Stimulated activated CD4-positive, alpha-beta T cell treated with anti-CD3 and anti-CD28 coated beads, TNF-alpha, amount 100 ng/mL, for 24 hours (primary cell): ENCODE measurements at regions not wholly inside any gene's neighbourhood (a gene's known extent, or its start where the extent isn't known, plus 50 kb on each side); places are given as distances from the start of the nearest gene placed in this dataset.

Source experiments
- DNase-seq, 3 experiments: peaks; one replicate each; pipeline ENCODE4 v3.0.0-alpha.2; 2020; ENCODE audit warnings: low read depth in 3 of 3

DNA sequence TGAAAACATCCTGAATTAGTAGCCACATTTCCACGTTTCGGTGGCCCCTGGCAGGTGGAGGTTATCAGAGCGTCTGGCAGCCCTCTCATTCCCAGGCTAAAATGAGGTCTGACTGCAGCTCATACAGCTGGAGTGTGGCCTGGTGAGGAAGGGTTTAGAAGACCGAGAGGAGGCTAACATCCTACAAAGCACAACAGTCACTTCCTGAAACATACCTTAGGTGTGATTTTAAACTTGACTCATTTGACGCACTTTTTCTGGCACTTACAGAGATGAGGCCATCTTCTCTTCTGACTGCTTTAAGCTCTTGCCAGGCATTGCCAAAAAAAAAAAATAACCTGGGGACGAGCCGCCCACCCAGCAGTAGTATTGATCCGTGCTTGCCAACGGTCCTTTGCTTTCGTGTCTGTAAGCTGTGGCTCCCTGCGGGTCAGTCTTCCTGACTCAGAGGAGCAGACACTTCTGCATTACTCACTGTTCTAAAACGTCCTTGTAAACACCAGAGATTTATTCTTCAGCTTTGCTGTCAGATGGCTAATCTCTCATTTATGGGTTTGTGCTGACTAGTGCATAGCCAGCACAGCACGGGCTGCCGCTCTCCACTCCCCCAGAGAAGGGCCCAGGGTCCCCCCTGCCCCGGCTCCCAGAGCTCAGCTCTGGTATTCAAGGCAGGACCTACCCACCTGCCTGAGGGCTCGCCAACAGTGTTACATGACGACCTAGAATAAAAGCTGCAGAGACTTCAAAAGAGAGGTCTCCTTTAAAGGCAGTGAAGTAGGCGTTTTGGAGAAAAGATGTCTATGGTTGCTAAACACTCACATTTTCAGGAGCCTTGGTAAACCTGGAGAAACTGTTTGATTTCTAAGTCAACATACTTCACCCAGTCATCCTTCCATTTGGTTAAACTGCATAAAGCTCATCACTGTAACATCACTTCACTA, 78.5 kb upstream of the FRMD1 start:
- no peak for DNase-seq

DNA sequence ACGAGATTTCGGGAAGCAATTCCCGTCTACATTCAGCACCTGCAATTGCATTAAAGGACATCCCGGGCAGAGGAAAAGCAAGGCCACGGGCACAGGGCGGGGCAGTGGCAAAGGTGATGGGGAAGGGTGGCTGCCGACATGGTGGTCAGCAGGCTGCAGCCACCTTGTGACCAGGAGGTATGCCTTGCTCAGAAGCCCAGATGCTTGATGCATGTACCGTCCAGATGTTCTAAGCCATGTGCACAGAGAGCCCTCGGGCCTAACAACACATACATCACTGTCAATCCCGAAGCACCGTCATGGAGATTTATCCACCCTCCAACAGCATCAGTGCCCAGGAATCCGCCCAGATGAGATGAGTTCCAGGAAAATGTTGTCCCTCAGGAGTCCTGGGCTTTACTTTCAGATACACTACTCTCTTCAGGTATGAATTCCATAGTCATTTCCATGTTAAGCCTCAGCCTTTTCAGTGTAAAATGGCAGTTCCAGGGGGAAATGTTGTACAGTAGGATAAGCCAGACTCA, 77.8 kb upstream of the FRMD1 start:
- no peak for DNase-seq

GRCh38 chr6:168155821-168156741, 77.1 kb upstream of the FRMD1 start:
- DNase-seq, result no peak

DNA sequence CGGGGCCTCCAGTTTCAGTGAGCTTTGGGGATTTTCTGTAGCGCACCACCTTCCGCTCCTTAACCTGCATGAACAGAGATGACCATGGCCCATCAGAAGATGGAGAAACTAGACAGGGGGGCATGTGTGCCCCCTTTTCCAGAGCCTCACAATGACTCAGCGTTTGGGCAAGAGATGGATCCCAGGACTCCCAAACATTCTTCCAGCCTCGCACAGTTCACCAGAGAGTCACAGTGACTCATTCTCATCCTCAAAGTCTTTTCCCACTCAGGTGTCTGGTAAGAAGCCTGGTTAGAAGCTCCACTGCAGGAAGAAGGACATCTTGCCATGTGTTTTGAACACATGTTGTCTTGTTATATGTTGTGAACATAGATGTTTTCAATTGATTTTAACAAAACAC, 76.2 kb upstream of the FRMD1 start:
- no peak for DNase-seq

DNA sequence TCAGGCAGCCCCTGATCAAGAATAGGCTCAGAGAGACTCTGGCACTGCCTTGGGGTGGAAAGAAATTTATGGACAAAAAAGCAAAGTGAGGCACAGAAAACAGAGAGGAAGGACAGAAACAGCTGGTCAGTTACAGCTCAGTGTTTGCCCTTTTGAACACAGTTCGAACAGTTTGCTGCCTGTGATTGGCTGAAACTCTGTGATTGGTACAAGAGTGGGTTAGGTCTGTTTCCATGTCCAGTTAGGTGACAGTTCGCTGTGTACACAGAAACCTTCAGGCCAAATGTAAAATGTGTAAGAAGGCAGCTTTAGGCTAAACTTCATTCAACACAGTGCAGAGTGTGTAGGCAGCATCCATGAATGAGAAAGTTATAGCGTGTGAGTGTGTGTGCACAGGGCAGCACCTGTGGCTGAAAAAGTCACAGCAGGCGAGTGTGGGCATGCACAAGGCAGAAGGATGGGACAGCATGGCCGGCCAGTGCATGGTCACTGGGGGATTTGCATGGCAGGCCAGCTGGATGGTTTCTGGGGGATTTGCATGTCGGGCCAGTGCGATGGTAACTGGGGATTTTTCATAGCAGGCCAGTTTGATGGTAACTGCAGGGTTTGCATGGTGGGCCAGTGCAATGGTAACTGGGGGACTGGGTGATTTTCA, 75.4 kb upstream of the FRMD1 start:
- DNase-seq, result no peak

DNA sequence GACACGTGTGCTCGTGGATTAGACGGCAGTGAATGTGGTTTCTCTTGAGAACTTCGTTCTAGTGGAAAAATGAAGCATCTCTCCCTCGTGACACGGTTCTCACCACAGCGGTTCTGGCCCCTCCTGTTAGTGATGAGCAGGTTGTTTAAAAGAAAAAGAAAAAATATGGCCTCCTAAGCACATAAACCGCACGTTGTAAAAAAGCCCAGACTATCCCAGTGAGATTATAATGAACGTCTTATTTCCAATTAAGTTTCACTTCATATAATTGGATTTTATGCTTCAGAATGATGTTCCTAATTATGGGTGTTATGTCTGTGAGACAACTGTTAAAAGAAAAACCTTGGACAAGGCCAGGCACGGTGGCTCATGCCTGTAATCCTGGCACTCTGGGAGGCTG, 74.5 kb upstream of the FRMD1 start:
- no peak for DNase-seq

GRCh38 chr6:168152980-168153379, 74.0 kb upstream of the FRMD1 start:
- DNase-seq, result no peak

DNA sequence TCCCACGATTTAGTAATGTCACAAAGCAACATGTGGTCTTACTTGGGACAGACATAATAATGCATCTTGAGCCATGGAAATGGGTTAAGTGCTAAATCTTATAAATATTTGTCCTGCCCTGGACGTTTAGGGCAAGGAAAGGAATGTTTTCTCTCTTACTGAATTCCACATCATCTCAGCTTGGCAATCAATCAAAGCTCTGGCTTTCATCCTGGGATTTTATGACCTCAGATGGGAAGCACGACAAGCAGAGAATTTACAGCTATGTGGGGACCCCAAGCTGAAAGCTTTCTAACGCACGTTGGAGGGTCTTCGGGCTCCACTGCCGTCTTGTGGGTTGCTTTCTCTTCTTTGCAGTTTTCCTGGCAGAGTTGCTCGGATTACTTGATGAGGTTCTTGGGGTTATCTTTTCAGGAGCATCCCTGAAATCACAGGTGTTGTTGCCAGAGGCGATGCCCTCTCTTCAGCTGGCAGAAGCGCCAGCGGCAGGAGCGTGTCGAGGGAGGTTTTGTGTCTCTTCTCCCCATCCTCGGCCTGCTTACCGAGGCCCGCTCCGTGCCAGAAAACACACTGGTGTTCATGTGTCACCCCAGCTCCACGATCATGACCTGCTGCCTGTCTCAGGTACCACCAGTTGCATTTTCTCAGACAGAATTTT, 73.4 kb upstream of the FRMD1 start:
- no peak for DNase-seq

GRCh38 chr6:168150551-168151320, 71.7 kb upstream of the FRMD1 start:
- DNase-seq, result no peak

DNA sequence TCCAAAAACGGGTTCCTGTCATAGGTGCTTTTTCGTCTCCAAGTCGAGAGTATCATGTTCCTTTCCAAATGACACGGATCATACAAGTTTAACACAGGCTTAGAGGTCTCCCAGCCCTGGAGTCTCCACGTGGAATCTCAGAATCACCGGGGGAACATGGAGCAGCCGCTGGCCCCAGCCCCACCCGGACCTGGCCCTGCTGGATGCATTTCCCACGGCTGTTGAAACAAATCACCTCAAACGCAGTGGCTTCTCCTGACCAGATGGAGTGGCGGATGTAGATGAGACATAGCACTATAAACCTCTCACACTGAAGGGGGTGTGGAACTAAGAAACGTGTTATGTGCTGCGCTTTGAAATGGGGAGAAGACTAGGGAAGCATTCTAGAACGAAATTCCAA, 70.0 kb upstream of the FRMD1 start:
- DNase-seq, result no peak

DNA sequence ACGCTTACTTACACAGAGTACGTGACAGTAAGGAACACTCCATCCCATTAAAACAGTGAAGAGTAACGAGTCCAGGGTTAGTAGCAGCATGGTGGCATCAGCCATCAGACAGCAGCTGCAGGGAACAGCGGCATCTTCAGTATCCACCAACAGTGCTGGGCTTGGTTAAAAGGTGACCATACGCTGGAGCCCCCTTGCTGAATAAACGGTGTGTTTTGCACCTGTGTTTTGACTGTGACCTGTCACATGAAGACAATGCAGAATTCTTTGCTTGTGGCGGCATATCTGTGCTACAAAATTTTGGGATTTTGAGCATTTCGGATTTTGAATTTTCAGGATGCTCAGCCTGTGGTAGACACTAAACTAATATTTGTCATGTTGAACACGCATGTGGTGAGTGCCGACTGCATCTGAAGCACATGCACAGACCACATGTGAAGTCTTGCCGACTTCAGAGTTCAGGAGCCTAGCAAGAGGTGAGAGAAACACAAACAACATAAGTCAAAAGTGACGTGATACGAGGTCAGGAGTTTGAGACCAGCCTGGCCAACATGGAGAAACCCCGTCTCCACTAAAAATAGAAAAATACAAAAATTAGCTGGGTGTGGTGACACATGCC, 69.3 kb upstream of the FRMD1 start:
- DNase-seq, result no peak

GRCh38 chr6:168147205-168147738, 68.3 kb upstream of the FRMD1 start:
- no peak for DNase-seq

DNA sequence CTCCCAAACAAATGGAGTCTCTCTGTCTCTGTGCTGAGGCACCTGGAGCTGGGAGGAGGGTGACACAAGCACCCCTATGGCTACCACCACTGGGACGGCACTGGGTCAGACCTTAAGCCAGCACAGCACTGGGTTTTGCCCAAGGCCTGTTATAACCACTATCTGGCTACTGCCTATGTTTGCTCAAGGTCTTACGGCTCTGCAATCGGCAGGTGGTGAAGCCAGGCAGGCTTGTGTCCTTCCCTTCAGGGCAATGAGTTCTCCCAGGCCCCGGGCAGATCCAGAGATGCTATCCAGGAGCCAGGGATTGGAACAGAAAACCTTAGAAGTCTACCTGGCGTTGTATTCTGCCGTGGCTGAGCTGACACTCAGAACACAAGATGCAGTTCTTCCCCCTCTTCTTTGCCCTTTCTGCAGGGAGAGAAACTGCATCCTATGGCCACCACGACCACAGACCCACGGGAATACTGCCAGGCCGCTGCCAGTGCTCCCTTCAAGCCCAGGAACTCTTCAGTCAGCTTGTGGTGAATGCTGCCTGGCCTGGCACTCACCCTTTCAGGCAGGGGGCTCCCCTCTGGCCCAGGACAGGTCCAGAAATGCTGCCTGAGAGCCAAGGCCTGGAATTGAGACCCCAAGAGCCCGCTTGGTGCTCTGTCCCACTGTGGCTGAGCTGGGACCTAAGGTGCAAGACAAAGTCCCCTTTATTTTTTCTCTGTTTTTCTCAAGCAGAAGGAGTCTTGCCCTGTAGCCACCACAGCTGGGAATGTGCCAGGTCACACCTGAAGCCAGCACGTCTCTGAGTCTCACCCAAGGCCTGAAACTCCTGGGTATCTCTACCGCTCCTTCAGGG, 67.0 kb upstream of the FRMD1 start:
- DNase-seq, result no peak

DNA sequence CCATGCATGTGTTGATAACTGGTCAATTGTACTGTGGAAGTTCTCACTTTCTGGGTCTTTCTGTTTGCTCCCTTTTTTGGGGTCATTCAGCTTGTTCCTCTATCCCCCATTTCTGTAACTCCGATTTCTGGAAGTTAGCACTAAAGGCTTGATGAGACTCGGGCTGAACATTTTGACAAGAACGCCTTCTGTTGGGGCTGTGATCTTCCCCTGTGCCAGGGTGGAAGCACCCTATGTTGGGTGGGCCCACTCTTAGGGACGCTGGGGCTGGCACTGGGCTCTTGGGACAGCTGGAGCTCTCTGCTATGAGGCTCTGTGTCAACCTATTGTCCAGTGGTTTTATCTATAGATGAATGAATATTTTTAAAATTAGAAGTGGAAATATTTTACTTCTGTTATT, 60.1 kb upstream of the FRMD1 start:
- DNase-seq, result no peak

DNA sequence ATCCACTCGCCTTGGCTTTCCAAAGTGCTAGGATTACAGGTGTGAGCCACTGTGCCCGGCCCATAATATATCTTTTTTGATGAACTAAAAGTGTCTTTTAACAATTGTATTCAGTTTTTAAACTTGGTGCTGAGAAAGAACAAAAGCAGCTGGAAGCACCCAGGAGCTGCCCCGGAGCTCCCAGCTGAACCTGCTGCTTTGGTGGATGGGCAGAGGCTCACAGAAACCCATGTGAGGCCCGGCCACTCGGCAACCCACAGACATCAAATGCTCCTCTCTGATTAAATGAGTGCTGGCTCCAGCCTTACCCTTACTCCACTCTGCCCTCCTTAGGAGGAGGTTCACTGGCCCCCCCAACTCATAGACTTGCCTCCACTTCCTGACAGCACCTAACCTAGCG, 59.4 kb upstream of the FRMD1 start:
- DNase-seq, result no peak

- DNase-seq, result no peak
Observed at GRCh38 chr6:168137024-168137423, 58.0 kb upstream of the FRMD1 start.

- DNase-seq, result no peak
Observed at GRCh38 chr6:168136622-168137021, 57.6 kb upstream of the FRMD1 start.

GRCh38 chr6:168136001-168136400, 57.0 kb upstream of the FRMD1 start:
- no peak for DNase-seq
